Vagina (tissue), 2 donors: ENCODE measurements at regions not wholly inside any gene's neighbourhood (a gene's known extent, or its start where the extent isn't known, plus 50 kb on each side); places are given as distances from the start of the nearest gene placed in this dataset.

Experiments
- CTCF ChIP-seq, 3 experiments: fragments of 450-650 bp in 2 of 3; fragments of 200-600 bp in 1 of 3; sonication (generic) in 1 of 3; IDR thresholded peaks; one replicate each; pipeline ENCODE4 v1.5.1; 2017 to 2019; ENCODE audit warnings: antibody characterized with exemption in 3 of 3, mild to moderate bottlenecking in 2 of 3, moderate library complexity in 2 of 3
- POLR2A ChIP-seq, 2 donors: fragments of 450-650 bp; IDR thresholded peaks; one replicate each; pipeline ENCODE4 v1.6.1; 2017; ENCODE audit warnings: antibody characterized with exemption in 2 of 2, mild to moderate bottlenecking in 2 of 2, moderate library complexity in 2 of 2
- POLR2AphosphoS5 ChIP-seq, 2 donors: sonication (generic); formaldehyde crosslinking; IDR thresholded peaks; one replicate each; pipeline ENCODE4 v1.9.0; 2017; ENCODE audit warnings: antibody characterized with exemption in 2 of 2, mild to moderate bottlenecking in 2 of 2, low read depth in 1 of 2; ENCODE audit not compliant: insufficient read depth in 1 of 2

GRCh38 chr12:31215518-31216232 lies 110.3 kb downstream of the SINHCAF start:
- TF ChIP-seq CTCF (IDR thresholded peaks at IDR 0.05) (no peak), POLR2A (IDR thresholded peaks at IDR 0.05) (no peak), POLR2AphosphoS5 (IDR thresholded peaks at IDR 0.05; ENCODE audit: insufficient read depth in 1 of 2, low read depth in 1 of 2) (no peak)
